ENCODE measurements at regions not wholly inside any gene's neighbourhood (a gene's known extent, or its start where the extent isn't known, plus 50 kb on each side); places are given as distances from the start of the nearest gene placed in this dataset.

DNA sequence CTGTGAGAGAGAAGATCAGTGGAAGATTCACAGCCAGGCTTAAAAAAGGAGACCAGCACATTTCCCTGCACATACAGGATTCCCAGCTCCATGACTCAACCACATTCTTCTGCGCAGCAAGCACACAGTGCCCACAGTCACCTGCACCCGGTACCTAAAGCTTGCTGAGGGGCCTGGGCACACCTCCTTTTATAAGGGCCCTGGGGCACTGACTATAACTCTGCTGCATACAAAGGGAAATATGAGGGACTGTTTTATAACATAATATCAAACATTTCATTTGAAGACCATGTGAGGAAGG is 322.9 kb downstream of the DAD1 start:
- TF ChIP-seq, protein P1, sequence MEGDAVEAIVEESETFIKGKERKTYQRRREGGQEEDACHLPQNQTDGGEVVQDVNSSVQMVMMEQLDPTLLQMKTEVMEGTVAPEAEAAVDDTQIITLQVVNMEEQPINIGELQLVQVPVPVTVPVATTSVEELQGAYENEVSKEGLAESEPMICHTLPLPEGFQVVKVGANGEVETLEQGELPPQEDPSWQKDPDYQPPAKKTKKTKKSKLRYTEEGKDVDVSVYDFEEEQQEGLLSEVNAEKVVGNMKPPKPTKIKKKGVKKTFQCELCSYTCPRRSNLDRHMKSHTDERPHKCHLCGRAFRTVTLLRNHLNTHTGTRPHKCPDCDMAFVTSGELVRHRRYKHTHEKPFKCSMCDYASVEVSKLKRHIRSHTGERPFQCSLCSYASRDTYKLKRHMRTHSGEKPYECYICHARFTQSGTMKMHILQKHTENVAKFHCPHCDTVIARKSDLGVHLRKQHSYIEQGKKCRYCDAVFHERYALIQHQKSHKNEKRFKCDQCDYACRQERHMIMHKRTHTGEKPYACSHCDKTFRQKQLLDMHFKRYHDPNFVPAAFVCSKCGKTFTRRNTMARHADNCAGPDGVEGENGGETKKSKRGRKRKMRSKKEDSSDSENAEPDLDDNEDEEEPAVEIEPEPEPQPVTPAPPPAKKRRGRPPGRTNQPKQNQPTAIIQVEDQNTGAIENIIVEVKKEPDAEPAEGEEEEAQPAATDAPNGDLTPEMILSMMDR (conservative IDR thresholded peaks at IDR 0.05; ENCODE audit: low read depth, low read length) = no peak
- TF ChIP-seq EZH2phosphoT487 (IDR thresholded peaks at IDR 0.05; ENCODE audit: borderline replicate concordance, low read length) (no peak), EZH2 (IDR thresholded peaks at IDR 0.05; ENCODE audit: low read length, unreplicated experiment) (no peak)
